Muscle of leg (tissue), 3 donors: ENCODE measurements at regions not wholly inside any gene's neighbourhood (a gene's known extent, or its start where the extent isn't known, plus 50 kb on each side); places are given as distances from the start of the nearest gene placed in this dataset.
"Not testable (repeated sequence)": the region's sequence is repeated elsewhere in the genome, so short reads cannot be mapped to it uniquely, and the experiment has no call there.

Experiments used
- DNase-seq: peaks from one replicate; pipeline ENCODE4 v3.0.0; 2013
- H3K27ac ChIP-seq: one replicate; pipeline ENCODE4 v1.5.1; 2013; ENCODE audit warnings: mild to moderate bottlenecking, low read length, control low read depth
- H3K27me3 ChIP-seq: one replicate; pipeline ENCODE4 v1.6.1; 2013; ENCODE audit warnings: low read length; ENCODE audit not compliant: control insufficient read depth, insufficient read depth
- H3K36me3 ChIP-seq: one replicate; pipeline ENCODE4 v1.6.1; 2013; ENCODE audit warnings: low read length; ENCODE audit not compliant: control insufficient read depth, insufficient read depth
- H3K4me1 ChIP-seq: one replicate; pipeline ENCODE4 v1.6.1; 2013; ENCODE audit warnings: low read length; ENCODE audit not compliant: control insufficient read depth, insufficient read depth
- H3K4me3 ChIP-seq: one replicate; pipeline ENCODE4 v1.5.1; 2013; ENCODE audit warnings: low read length, control low read depth
- H3K9me3 ChIP-seq: replicated peaks from 2 replicates; pipeline ENCODE4 v1.6.1; 2013; ENCODE audit warnings: low read depth, low read length; ENCODE audit not compliant: control insufficient read depth
- WGBS: methylation state at CpG from one replicate; pipeline ENCODE4 v1.1.5; 2013; ENCODE audit warnings: missing lambda C conversion rate; ENCODE audit not compliant: insufficient coverage; 5-methylcytosine and 5-hydroxymethylcytosine counted together

GRCh38 chr6:66029391-66029790 is 322.4 kb upstream of the EYS start:
- Histone ChIP-seq H3K36me3 (no peaks in the 10 kb centered on the region), H3K27me3 (no peaks in the 10 kb centered on the region), H3K4me1 (no peaks in the 10 kb centered on the region), H3K4me3 (no peak overlapping the region), H3K9me3 (no peaks in the 10 kb centered on the region), H3K27ac (no peak overlapping the region)
- DNase-seq = no peak

GRCh38 chr6:65999288-65999791 is 292.3 kb upstream of the EYS start:
- Histone ChIP-seq H3K4me3 (no peak overlapping the region), H3K27ac (no peak overlapping the region), H3K36me3 (no peaks in the 10 kb centered on the region), H3K27me3 (no peaks in the 10 kb centered on the region), H3K9me3 (peaks cover 2% of the 10 kb centered on the region), H3K4me1 (no peaks in the 10 kb centered on the region)
- DNase-seq = no peak
- 95% methylated on average over 26 of the region's 30 CpGs for WGBS

GRCh38 chr6:65998544-65998943 is 291.5 kb upstream of the EYS start:
- Histone ChIP-seq H3K36me3 (no peaks in the 10 kb centered on the region), H3K27ac (no peak overlapping the region), H3K4me1 (no peaks in the 10 kb centered on the region), H3K4me3 (no peak overlapping the region), H3K9me3 (peaks cover 2% of the 10 kb centered on the region), H3K27me3 (no peaks in the 10 kb centered on the region)
- WGBS = 99% methylated on average over 17 of the region's 19 CpGs
- no peak for DNase-seq

- H3K4me3 ChIP-seq = no peak overlapping the region
- WGBS = no CpG with 5 or more reads among the region's 1 CpG
- H3K4me1 ChIP-seq = no peaks in the 10 kb centered on the region
- H3K9me3 ChIP-seq = peaks cover 2% of the 10 kb centered on the region
- no peaks in the 10 kb centered on the region for H3K36me3 ChIP-seq
- H3K27ac ChIP-seq = no peak overlapping the region
- no peaks in the 10 kb centered on the region for H3K27me3 ChIP-seq
- no peak for DNase-seq
Observed at GRCh38 chr6:65997539-65997938, 290.5 kb upstream of the EYS start.

- H3K36me3 ChIP-seq = no peaks in the 10 kb centered on the region
- no peaks in the 10 kb centered on the region for H3K4me1 ChIP-seq
- DNase-seq = no peak
- no CpG with 5 or more reads among the region's 1 CpG for WGBS
- no peak overlapping the region for H3K4me3 ChIP-seq
- no peak overlapping the region for H3K27ac ChIP-seq
- no peaks in the 10 kb centered on the region for H3K27me3 ChIP-seq
- H3K9me3 ChIP-seq = peaks cover 2% of the 10 kb centered on the region
Observed at GRCh38 chr6:65996096-65996495, 289.1 kb upstream of the EYS start.

- WGBS = 94% methylated on average over 4 of the region's 5 CpGs
- no peaks in the 10 kb centered on the region for H3K27me3 ChIP-seq
- DNase-seq = no peak
- no peaks in the 10 kb centered on the region for H3K36me3 ChIP-seq
- no peak overlapping the region for H3K4me3 ChIP-seq
- no peaks in the 10 kb centered on the region for H3K4me1 ChIP-seq
- H3K27ac ChIP-seq = no peak overlapping the region
- peaks cover 13% of the 10 kb centered on the region for H3K9me3 ChIP-seq
Observed at GRCh38 chr6:65989676-65990075, 282.6 kb upstream of the EYS start.

GRCh38 chr6:65988006-65988405 is 281.0 kb upstream of the EYS start:
- no peak overlapping the region for H3K4me3 ChIP-seq
- no CpG with 5 or more reads among the region's 1 CpG for WGBS
- peak; percentile 76 for DNase-seq
- H3K4me1 ChIP-seq = no peaks in the 10 kb centered on the region
- no peaks in the 10 kb centered on the region for H3K36me3 ChIP-seq
- H3K27me3 ChIP-seq = no peaks in the 10 kb centered on the region
- no peak overlapping the region for H3K27ac ChIP-seq
- peaks cover 13% of the 10 kb centered on the region for H3K9me3 ChIP-seq

- no peak for DNase-seq
- WGBS = no CpG with 5 or more reads among the region's 2 CpGs
- Histone ChIP-seq H3K36me3 (no peaks in the 10 kb centered on the region), H3K4me3 (no peak overlapping the region), H3K9me3 (peaks cover 7% of the 10 kb centered on the region), H3K27me3 (no peaks in the 10 kb centered on the region), H3K4me1 (no peaks in the 10 kb centered on the region), H3K27ac (no peak overlapping the region)
Observed at GRCh38 chr6:65984089-65984488, 277.1 kb upstream of the EYS start.

- Histone ChIP-seq H3K4me1 (no peaks in the 10 kb centered on the region), H3K36me3 (no peaks in the 10 kb centered on the region), H3K4me3 (no peak overlapping the region), H3K27me3 (no peaks in the 10 kb centered on the region), H3K9me3 (peaks cover 5% of the 10 kb centered on the region), H3K27ac (no peak overlapping the region)
- no CpG with 5 or more reads among the region's 2 CpGs for WGBS
- DNase-seq = no peak
Observed at GRCh38 chr6:65979120-65979519, 272.1 kb upstream of the EYS start.

GRCh38 chr6:65971252-65971651 is 264.2 kb upstream of the EYS start:
- not testable (repeated sequence) for H3K4me3 ChIP-seq, H3K27ac ChIP-seq, H3K9me3 ChIP-seq, DNase-seq, H3K36me3 ChIP-seq, H3K4me1 ChIP-seq, H3K27me3 ChIP-seq
- WGBS = no CpG with 5 or more reads among the region's 9 CpGs

- DNase-seq = peak; percentile 64
Observed at GRCh38 chr6:65964261-65964660, 257.2 kb upstream of the EYS start.

More at GRCh38 chr6:65964261-65964660, 257.2 kb upstream of the EYS start:
- Histone ChIP-seq H3K4me1 (no peaks in the 10 kb centered on the region), H3K36me3 (no peaks in the 10 kb centered on the region), H3K27me3 (no peaks in the 10 kb centered on the region), H3K4me3 (no peak overlapping the region), H3K27ac (no peak overlapping the region), H3K9me3 (peaks cover 2% of the 10 kb centered on the region)
